ENCODE measurements at regions not wholly inside any gene's neighbourhood (a gene's known extent, or its start where the extent isn't known, plus 50 kb on each side); places are given as distances from the start of the nearest gene placed in this dataset.

GRCh38 chr5:118687661-118688621 is 300.4 kb downstream of the DTWD2 start:
- DNase-seq (ENCODE audit: low read depth, low spot score): no peak

GRCh38 chr5:118687100-118687499 is 301.2 kb downstream of the DTWD2 start:
- no peak for DNase-seq (ENCODE audit: low read depth, low spot score)

DNA sequence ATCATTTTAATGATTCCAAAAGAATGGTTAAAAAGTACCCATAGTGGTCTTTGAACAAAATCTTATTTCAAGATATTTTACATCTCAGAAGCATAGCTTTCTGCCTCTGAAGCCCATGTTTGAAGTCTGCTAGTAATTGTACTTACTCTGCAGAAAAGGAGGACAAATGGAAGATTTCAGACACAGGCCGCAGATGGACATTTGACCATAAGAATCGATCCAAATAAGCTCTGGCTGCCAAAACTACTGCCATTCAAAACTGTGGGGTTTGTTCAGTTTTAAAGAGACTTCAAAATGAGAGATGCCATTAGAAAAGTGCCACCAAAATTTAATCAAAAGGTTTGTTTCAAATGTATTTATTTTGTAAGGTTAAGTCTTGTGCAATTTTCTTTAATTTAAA is 306.7 kb downstream of the DTWD2 start:
- no peak for DNase-seq (ENCODE audit: low read depth, low spot score)

DNA sequence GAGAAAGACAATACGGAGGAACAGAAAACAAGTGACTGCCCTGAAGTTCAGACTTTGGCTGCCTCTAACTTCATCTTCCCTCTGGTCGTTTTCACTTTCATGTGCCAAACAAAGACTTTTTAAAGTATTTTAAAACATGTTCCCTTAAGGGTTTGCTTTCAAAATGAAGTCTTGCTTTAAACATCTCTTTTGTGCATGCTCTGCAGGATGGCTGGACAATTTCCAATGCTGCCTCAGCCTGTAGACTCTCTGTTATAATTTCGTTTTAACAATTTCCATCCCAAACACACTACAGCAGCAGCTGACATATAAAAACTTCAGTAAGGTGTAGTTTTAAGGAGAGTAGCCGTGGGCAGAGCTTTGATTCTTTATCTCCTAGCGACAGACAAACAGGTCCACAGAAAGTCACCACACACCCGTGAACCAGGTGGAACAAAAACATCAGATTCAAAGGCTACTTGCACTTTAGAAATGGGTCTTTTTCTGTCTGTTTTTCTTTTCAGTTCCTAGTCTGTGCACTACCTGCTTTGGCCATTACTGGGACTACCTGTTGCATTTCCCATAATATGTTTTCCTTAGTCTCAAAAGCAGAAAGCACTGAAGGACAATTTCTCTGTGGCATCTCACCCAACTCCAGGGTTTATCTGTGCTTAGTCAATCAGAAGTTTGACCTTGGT is 308.9 kb downstream of the DTWD2 start:
- DNase-seq (ENCODE audit: low read depth, low spot score): no peak

GRCh38 chr5:118678746-118679145 is 309.6 kb downstream of the DTWD2 start:
- DNase-seq (ENCODE audit: low read depth, low spot score): no peak

DNA sequence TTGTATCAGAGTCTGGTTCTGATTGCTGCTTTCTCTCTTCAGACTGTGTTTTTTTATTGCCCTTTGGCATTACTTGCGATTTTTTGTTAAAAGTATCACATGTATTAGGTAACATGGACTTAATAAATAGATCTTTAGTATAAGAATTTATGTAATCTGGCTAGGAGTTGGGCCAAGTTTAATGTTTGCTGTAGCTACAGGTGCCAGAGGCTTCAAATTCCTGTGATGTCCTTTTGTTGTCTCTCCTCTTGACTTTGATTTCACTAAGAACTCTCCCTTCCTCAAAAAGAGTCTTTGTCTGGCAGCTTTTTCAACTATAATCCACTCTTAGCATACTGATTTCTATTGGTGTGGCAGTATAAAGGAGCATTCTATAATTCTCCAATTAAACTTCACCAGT is 313.1 kb downstream of the DTWD2 start:
- no peak for DNase-seq (ENCODE audit: low read depth, low spot score)

GRCh38 chr5:118657576-118657975 is 330.8 kb downstream of the DTWD2 start:
- DNase-seq (ENCODE audit: low read depth, low spot score): no peak

DNA sequence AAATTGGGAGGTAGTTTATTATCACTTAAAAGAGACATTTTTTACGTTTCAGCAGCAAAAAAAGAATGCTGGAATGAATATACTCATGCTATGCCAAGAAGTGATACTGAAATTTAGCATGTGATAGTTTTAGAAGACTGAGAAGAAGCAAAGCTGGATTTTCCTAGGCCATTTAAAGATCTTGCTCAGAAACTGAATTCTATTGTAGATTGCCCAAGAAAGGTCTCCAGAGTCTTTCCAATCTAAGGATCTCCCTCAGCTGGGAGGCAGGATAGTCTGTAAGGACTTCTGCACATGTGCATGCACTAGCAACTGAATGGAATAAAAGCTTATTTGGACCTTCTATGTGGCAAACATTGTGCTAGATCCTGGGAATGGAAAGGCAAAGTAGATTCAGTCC is 334.5 kb downstream of the DTWD2 start:
- no peak for DNase-seq (ENCODE audit: low read depth, low spot score)

GRCh38 chr5:118653183-118653582 is 335.2 kb downstream of the DTWD2 start:
- no peak for DNase-seq (ENCODE audit: low read depth, low spot score)

GRCh38 chr5:118651002-118651401 is 337.3 kb downstream of the DTWD2 start:
- DNase-seq (ENCODE audit: low read depth, low spot score): no peak

DNA sequence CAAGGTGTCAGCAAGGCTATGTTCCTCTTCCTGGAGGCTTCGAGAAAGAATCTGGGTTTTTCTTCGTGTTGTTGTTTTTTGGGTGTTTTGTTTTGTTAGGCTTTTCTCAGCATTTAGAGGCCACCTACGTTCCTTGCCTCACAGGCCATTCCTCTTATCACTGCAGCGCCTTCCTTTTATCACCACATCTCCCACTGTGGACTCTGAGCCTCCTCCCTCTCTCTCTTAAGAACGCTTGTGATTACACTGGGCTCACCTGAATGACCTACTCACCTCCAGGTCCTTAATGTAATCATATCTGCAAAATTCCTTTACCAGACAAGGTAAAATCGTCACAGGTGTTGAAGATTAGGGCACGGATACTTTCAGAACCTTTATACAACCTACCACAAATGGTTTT is 340.8 kb downstream of the DTWD2 start:
- DNase-seq (ENCODE audit: low read depth, low spot score): no peak

GRCh38 chr5:118646917-118647316 is 341.4 kb downstream of the DTWD2 start:
- no peak for DNase-seq (ENCODE audit: low read depth, low spot score)

- DNase-seq (ENCODE audit: low read depth, low spot score): no peak
Observed at GRCh38 chr5:118637947-118638670, 350.2 kb downstream of the DTWD2 start.

- peak; percentile 32 for DNase-seq (ENCODE audit: low read depth, low spot score)
Observed at GRCh38 chr5:118628660-118629354, 359.5 kb downstream of the DTWD2 start.

DNA sequence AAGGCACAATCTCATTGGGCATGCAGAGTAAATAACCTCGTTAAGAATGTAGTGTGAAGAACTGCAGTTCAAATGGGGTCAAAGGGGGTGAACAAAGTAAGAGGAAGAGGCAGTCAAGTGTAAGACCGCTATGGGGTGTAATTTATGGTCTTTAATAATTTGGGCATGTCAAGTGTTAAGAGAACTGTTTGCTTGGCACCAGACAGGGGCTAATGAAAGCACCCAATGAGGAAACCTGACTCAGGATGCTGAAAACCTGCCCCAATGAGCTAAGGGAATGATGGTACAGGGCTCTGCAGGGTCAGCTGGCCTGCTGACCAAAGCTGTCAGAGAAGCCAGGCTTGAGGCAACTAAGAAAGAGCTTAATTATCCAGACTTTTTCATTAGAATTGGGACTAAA is 368.1 kb downstream of the DTWD2 start:
- DNase-seq (ENCODE audit: low read depth, low spot score): no peak

DNA sequence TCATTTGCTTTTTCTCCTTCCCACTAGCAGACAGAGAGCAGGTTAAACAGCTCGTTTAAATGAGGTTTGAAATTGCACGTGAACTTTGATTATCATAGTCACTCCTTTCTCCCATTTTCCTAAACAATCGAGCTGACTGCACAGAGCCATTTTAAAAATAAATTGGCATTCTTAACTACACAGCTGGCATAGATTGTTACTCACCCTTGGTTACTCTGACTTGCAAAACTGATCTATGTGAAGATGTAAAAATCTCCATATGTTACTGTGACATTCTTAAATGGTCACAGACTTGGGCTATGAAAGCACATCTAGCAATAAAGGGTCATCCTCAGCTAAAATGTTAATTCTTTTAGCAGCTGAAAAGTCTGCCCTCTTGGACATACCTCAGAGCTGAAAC is 368.5 kb downstream of the DTWD2 start:
- DNase-seq (ENCODE audit: low read depth, low spot score): no peak

- DNase-seq (ENCODE audit: low read depth, low spot score): no peak
Observed at GRCh38 chr5:118616281-118616680, 372.1 kb downstream of the DTWD2 start.

- DNase-seq (ENCODE audit: low read depth, low spot score): no peak
Observed at GRCh38 chr5:118614731-118615456, 373.5 kb downstream of the DTWD2 start.

DNA sequence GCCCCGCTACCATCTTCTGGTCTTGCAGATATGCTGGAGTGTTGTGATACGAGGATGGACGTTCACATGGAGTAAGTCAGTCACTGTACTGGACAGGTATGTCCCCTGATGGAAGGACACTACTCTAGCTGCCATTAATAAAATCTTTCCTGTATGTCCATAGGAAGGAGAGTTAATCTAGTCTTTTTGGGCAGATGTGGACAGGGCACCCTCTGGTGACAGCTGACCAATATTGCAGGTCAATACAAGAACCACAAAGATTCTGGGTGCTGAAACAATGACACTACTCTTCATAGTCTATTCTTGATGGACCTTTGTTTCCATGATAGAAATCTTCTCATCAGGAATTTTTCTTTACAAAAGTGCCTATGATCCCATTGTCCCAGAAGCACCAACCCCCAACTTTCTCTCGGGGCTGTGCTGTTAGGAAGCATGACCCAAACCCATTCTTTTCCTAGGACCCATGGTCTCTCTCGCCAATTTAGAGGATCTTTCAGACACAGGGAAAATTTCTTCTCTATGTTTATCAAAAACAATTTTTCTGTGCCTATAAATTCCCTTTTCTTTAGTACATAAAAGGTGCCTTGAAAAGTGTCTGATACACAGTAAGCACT is 376.9 kb downstream of the DTWD2 start:
- peak; percentile 29 for DNase-seq (ENCODE audit: low read depth, low spot score)

DNA sequence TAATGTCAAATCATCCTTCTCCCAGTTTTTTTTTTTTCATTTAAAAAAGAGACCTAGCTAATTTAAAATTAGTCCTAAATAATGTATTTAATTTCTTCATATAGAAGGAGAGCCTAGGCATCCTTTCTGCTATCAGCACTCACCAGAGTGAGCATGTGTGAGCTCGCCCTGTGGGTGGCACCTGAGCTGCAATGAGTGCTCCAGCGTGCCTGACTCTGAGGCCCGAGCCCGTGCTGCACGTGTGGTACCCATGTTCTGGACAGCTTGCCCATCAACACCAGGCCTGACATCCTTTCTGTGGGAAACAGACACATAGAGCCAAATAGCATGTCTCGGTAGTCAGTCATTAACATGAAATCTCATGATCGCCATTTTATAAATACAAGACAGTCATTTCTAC is 381.4 kb downstream of the DTWD2 start:
- DNase-seq (ENCODE audit: low read depth, low spot score): no peak

GRCh38 chr5:118605761-118606160 is 382.6 kb downstream of the DTWD2 start:
- DNase-seq (ENCODE audit: low read depth, low spot score): no peak

Measured in ELF-1 (cell line).